Suprapubic skin (tissue), 4 donors: ENCODE measurements at regions not wholly inside any gene's neighbourhood (a gene's known extent, or its start where the extent isn't known, plus 50 kb on each side); places are given as distances from the start of the nearest gene placed in this dataset.
A peak's percentile ranks its signal among the peaks of the same experiment; 100 is the strongest.
"Not testable (repeated sequence)": the region's sequence is repeated elsewhere in the genome, so short reads cannot be mapped to it uniquely, and the experiment has no call there.

Source experiments
- DNase-seq, 2 donors: peaks; one replicate each; pipeline ENCODE4 v3.0.0-alpha.2; 2019; ENCODE audit warnings: low spot score in 2 of 2
- H3K27ac ChIP-seq: fragments of 200-600 bp; sonication (generic); one replicate; pipeline ENCODE4 v1.5.1; 2019
- H3K27me3 ChIP-seq: fragments of 200-600 bp; sonication (generic); one replicate; pipeline ENCODE4 v1.5.1; 2019
- H3K36me3 ChIP-seq: fragments of 200-600 bp; sonication (generic); one replicate; pipeline ENCODE4 v1.5.1; 2019
- H3K4me1 ChIP-seq: fragments of 200-600 bp; sonication (generic); one replicate; pipeline ENCODE4 v1.5.1; 2019
- H3K4me3 ChIP-seq: fragments of 200-600 bp; sonication (generic); one replicate; pipeline ENCODE4 v1.5.1; 2019; ENCODE audit warnings: mild to moderate bottlenecking
- H3K9me3 ChIP-seq: fragments of 200-600 bp; sonication (generic); one replicate; pipeline ENCODE4 v1.5.1; 2019
- CTCF ChIP-seq, 2 donors: fragments of 200-600 bp in 1 of 2; fragments of 450-650 bp in 1 of 2; sonication (generic) in 1 of 2; IDR thresholded peaks; one replicate each; pipeline ENCODE4 v1.5.1; 2016 to 2019; ENCODE audit warnings: antibody characterized with exemption in 2 of 2, mild to moderate bottlenecking in 1 of 2, moderate library complexity in 1 of 2
- EP300 ChIP-seq: sonication (generic); formaldehyde crosslinking; IDR thresholded peaks from one replicate; pipeline ENCODE4 v1.6.1; 2017; ENCODE audit warnings: antibody characterized with exemption
- POLR2A ChIP-seq, 2 donors: fragments of 450-650 bp; IDR thresholded peaks; one replicate each; pipeline ENCODE4 v1.6.1; 2017; ENCODE audit warnings: antibody characterized with exemption in 2 of 2, mild to moderate bottlenecking in 2 of 2, moderate library complexity in 2 of 2
- POLR2AphosphoS5 ChIP-seq, 3 donors: sonication (generic); formaldehyde crosslinking; IDR thresholded peaks; one replicate each; pipeline ENCODE4 v1.6.1; 2017; ENCODE audit warnings: antibody characterized with exemption in 3 of 3
- WGBS: methylation state at CpG from one replicate; pipeline ENCODE4 v1.1.5; 2018; 5-methylcytosine and 5-hydroxymethylcytosine counted together

- no peak for TF ChIP-seq POLR2A (IDR thresholded peaks at IDR 0.05)
- no peak for TF ChIP-seq EP300
- no peak for TF ChIP-seq CTCF (IDR thresholded peaks at IDR 0.05)
- no peak for TF ChIP-seq POLR2AphosphoS5 (IDR thresholded peaks at IDR 0.05)
- no peak overlapping the region for H3K4me3 ChIP-seq
- H3K27me3 ChIP-seq = no peaks in the 10 kb centered on the region
- no peak for DNase-seq
- no peaks in the 10 kb centered on the region for H3K36me3 ChIP-seq
- H3K9me3 ChIP-seq = peaks cover 5% of the 10 kb centered on the region
- no peaks in the 10 kb centered on the region for H3K4me1 ChIP-seq
- no peak overlapping the region for H3K27ac ChIP-seq
- WGBS = 68% methylated on average over 1 of the region's 1 CpG
Observed at GRCh38 chr2:8559805-8560204, 122.1 kb upstream of the ID2 start.

GRCh38 chr2:8561692-8562091, 120.2 kb upstream of the ID2 start:
- 97% methylated on average over 2 of the region's 2 CpGs for WGBS
- not testable (repeated sequence) for H3K27me3 ChIP-seq

GRCh38 chr2:8563814-8564474, 117.9 kb upstream of the ID2 start:
- Histone ChIP-seq H3K4me3 (no peak overlapping the region), H3K4me1 (no peaks in the 10 kb centered on the region), H3K27ac (no peak overlapping the region), H3K36me3 (no peaks in the 10 kb centered on the region), H3K9me3 (no peaks in the 10 kb centered on the region), H3K27me3 (no peaks in the 10 kb centered on the region)
- TF ChIP-seq EP300 = no peak
- no peak for TF ChIP-seq POLR2A (IDR thresholded peaks at IDR 0.05)
- no peak for TF ChIP-seq POLR2AphosphoS5 (IDR thresholded peaks at IDR 0.05)
- no peak for TF ChIP-seq CTCF (IDR thresholded peaks at IDR 0.05)
- peak; percentile 40 to 74 for DNase-seq
- whole genome bisulfite sequencing = 86% methylated on average over 8 of the region's 9 CpGs

More at GRCh38 chr2:8561692-8562091, 120.2 kb upstream of the ID2 start:
- not testable (repeated sequence) for H3K36me3 ChIP-seq, H3K27ac ChIP-seq, H3K4me3 ChIP-seq, H3K4me1 ChIP-seq, H3K9me3 ChIP-seq, DNase-seq

GRCh38 chr2:8564475-8564874, 117.4 kb upstream of the ID2 start:
- no peak for TF ChIP-seq CTCF (IDR thresholded peaks at IDR 0.05)
- 99% methylated on average over 9 of the region's 9 CpGs for WGBS
- H3K27me3 ChIP-seq = no peaks in the 10 kb centered on the region
- H3K4me3 ChIP-seq = no peak overlapping the region
- H3K36me3 ChIP-seq = no peaks in the 10 kb centered on the region
- peak; percentile 21 to 34 for DNase-seq
- no peaks in the 10 kb centered on the region for H3K9me3 ChIP-seq
- no peak overlapping the region for H3K27ac ChIP-seq
- no peaks in the 10 kb centered on the region for H3K4me1 ChIP-seq

- H3K27me3 ChIP-seq = no peaks in the 10 kb centered on the region
- peak; percentile 56 to 59 for DNase-seq
- H3K9me3 ChIP-seq = no peaks in the 10 kb centered on the region
- H3K4me1 ChIP-seq = no peaks in the 10 kb centered on the region
- WGBS = 94% methylated on average over 11 of the region's 13 CpGs
- TF ChIP-seq POLR2AphosphoS5 (IDR thresholded peaks at IDR 0.05) = no peak
- no peak for TF ChIP-seq CTCF (IDR thresholded peaks at IDR 0.05)
- no peak for TF ChIP-seq EP300
- no peaks in the 10 kb centered on the region for H3K36me3 ChIP-seq
- H3K4me3 ChIP-seq = no peak overlapping the region
- no peak overlapping the region for H3K27ac ChIP-seq
Observed at GRCh38 chr2:8565399-8566154, 116.3 kb upstream of the ID2 start.
